ENCODE measurements at regions not wholly inside any gene's neighbourhood (a gene's known extent, or its start where the extent isn't known, plus 50 kb on each side); places are given as distances from the start of the nearest gene placed in this dataset.

DNA sequence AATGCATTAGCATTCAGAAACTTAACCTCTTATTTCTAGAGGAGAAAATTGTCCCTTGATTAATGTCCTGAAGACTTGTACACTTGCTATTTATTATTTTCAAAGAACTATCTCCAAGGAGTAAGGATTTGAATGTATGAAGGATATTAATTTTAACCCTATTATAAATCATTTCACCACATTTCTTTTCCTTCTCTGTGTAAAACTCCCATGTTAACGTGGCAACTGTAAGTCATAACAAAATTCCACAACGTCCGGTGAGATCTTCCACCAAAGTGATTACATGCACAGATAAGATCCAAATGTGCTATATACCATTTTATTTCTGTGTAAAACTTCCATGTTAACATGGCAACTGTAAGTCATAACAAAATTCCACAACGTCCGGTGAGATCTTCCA lies 229.1 kb upstream of the ARHGEF26 start:
- Histone ChIP-seq H3K4me3 (replicated peaks in 1 of 4; ENCODE audit: control extremely low read depth in 1 of 4, insufficient read depth in 1 of 4, low read depth in 3 of 4, low read length in 4 of 4) (no peak overlapping the region), H3K4me2 (ENCODE audit: extremely low read depth, insufficient read depth, low read length) (no peak overlapping the region), H3K27me3 (ENCODE audit: control insufficient read depth, insufficient read depth, low read length) (no peaks in the 10 kb centered on the region), H3K36me3 (ENCODE audit: control insufficient read depth, insufficient read depth, low read length) (no peaks in the 10 kb centered on the region), H4K20me1 (ENCODE audit: control insufficient read depth, extremely low read depth, insufficient read depth, low read length) (no peaks in the 10 kb centered on the region), H2AFZ (ENCODE audit: low read length) (no peak overlapping the region), H3K9ac (ENCODE audit: insufficient read depth, low read length) (no peak overlapping the region), H3K27ac (ENCODE audit: insufficient read depth, low read length) (no peak overlapping the region), H3K4me1 (ENCODE audit: control insufficient read depth, extremely low read depth, insufficient read depth, low read length) (no peaks in the 10 kb centered on the region), H3K9me3 (ENCODE audit: control insufficient read depth, insufficient read depth, low read depth, low read length) (no peaks in the 10 kb centered on the region), H3K79me2 (ENCODE audit: control insufficient read depth, insufficient read depth, low read length) (no peaks in the 10 kb centered on the region)
- TF ChIP-seq, protein P1, sequence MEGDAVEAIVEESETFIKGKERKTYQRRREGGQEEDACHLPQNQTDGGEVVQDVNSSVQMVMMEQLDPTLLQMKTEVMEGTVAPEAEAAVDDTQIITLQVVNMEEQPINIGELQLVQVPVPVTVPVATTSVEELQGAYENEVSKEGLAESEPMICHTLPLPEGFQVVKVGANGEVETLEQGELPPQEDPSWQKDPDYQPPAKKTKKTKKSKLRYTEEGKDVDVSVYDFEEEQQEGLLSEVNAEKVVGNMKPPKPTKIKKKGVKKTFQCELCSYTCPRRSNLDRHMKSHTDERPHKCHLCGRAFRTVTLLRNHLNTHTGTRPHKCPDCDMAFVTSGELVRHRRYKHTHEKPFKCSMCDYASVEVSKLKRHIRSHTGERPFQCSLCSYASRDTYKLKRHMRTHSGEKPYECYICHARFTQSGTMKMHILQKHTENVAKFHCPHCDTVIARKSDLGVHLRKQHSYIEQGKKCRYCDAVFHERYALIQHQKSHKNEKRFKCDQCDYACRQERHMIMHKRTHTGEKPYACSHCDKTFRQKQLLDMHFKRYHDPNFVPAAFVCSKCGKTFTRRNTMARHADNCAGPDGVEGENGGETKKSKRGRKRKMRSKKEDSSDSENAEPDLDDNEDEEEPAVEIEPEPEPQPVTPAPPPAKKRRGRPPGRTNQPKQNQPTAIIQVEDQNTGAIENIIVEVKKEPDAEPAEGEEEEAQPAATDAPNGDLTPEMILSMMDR (conservative IDR thresholded peaks at IDR 0.05 in 1 of 2, IDR thresholded peaks at IDR 0.05 in 1 of 2; ENCODE audit: low read depth in 1 of 2, low read length in 2 of 2), result no peak
- no peak for TF ChIP-seq EZH2 (IDR thresholded peaks at IDR 0.05; ENCODE audit: low read length, missing control alignments)
- DNase-seq (ENCODE audit: low read depth in 2 of 2), result peak in 1 of 2 donors; percentile 12

DNA sequence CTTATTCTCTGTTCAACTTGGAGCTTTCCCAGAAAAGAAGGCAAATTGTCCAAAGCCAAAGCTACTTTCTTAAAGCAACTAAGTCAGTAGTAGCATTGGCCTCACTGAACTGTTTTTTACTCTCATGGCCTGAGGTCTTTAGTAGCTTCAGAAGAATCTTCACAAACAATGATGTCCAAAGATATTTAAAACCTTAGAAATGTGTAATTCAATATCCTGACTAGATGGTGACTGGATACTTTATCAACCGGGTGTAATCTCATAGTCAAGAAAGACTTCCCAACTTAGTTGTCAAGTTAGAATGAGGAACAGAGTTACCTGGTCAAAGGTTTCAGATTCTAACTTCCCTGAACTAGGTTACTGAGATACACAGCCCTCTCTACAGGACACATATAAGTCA lies 226.3 kb upstream of the ARHGEF26 start:
- H3K4me1 ChIP-seq (ENCODE audit: control insufficient read depth, extremely low read depth, insufficient read depth, low read length), result no peaks in the 10 kb centered on the region
- H2AFZ ChIP-seq (ENCODE audit: low read length), result no peak overlapping the region

DNA sequence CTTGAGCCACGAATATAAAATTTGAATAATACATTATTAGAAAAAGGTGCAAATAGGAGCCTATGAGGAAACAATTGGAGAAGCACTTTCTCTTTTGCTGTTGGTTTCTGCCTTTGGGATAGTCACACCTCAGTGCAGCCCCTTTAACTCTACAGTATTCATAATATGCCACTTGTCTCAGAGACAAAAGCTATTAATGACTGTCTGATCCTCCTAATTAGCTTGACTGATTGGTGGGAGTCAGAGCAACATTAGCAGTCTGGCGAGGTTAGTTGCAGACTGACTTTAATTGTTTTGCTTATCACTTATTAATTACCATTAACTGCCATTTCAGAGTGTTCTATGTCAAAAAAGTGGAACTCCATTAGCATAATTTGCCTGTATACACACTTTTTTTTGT lies 225.0 kb upstream of the ARHGEF26 start:
- no peaks in the 10 kb centered on the region for H4K20me1 ChIP-seq (ENCODE audit: control insufficient read depth, extremely low read depth, insufficient read depth, low read length)
- H3K9ac ChIP-seq (ENCODE audit: insufficient read depth, low read length), result no peak overlapping the region
- TF ChIP-seq EZH2 (IDR thresholded peaks at IDR 0.05; ENCODE audit: low read length, missing control alignments), result no peak
- TF ChIP-seq, protein P1 (conservative IDR thresholded peaks at IDR 0.05 in 1 of 2, IDR thresholded peaks at IDR 0.05 in 1 of 2; ENCODE audit: low read depth in 1 of 2, low read length in 2 of 2), result no peak
- H3K4me3 ChIP-seq (replicated peaks in 1 of 4; ENCODE audit: control extremely low read depth in 1 of 4, insufficient read depth in 1 of 4, low read depth in 3 of 4, low read length in 4 of 4), result no peak overlapping the region
- no peaks in the 10 kb centered on the region for H3K79me2 ChIP-seq (ENCODE audit: control insufficient read depth, insufficient read depth, low read length)
- no peaks in the 10 kb centered on the region for H3K36me3 ChIP-seq (ENCODE audit: control insufficient read depth, insufficient read depth, low read length)
- no peaks in the 10 kb centered on the region for H3K9me3 ChIP-seq (ENCODE audit: control insufficient read depth, insufficient read depth, low read depth, low read length)
- no peak for DNase-seq (ENCODE audit: low read depth in 2 of 2)
- no peak overlapping the region for H3K27ac ChIP-seq (ENCODE audit: insufficient read depth, low read length)
- H3K4me1 ChIP-seq (ENCODE audit: control insufficient read depth, extremely low read depth, insufficient read depth, low read length), result no peaks in the 10 kb centered on the region
- H3K4me2 ChIP-seq (ENCODE audit: extremely low read depth, insufficient read depth, low read length), result no peak overlapping the region
- no peaks in the 10 kb centered on the region for H3K27me3 ChIP-seq (ENCODE audit: control insufficient read depth, insufficient read depth, low read length)
- no peak overlapping the region for H2AFZ ChIP-seq (ENCODE audit: low read length)

More for the DNA sequence above, 226.3 kb upstream of the ARHGEF26 start:
- Histone ChIP-seq H3K36me3 (ENCODE audit: control insufficient read depth, insufficient read depth, low read length) (no peaks in the 10 kb centered on the region), H3K4me3 (replicated peaks in 1 of 4; ENCODE audit: control extremely low read depth in 1 of 4, insufficient read depth in 1 of 4, low read depth in 3 of 4, low read length in 4 of 4) (no peak overlapping the region), H4K20me1 (ENCODE audit: control insufficient read depth, extremely low read depth, insufficient read depth, low read length) (no peaks in the 10 kb centered on the region), H3K9ac (ENCODE audit: insufficient read depth, low read length) (no peak overlapping the region), H3K27me3 (ENCODE audit: control insufficient read depth, insufficient read depth, low read length) (no peaks in the 10 kb centered on the region), H3K4me2 (ENCODE audit: extremely low read depth, insufficient read depth, low read length) (no peak overlapping the region), H3K27ac (ENCODE audit: insufficient read depth, low read length) (no peak overlapping the region), H3K79me2 (ENCODE audit: control insufficient read depth, insufficient read depth, low read length) (no peaks in the 10 kb centered on the region), H3K9me3 (ENCODE audit: control insufficient read depth, insufficient read depth, low read depth, low read length) (no peaks in the 10 kb centered on the region)
- no peak for DNase-seq (ENCODE audit: low read depth in 2 of 2)
- TF ChIP-seq, protein P1 (conservative IDR thresholded peaks at IDR 0.05 in 1 of 2, IDR thresholded peaks at IDR 0.05 in 1 of 2; ENCODE audit: low read depth in 1 of 2, low read length in 2 of 2), result no peak
- TF ChIP-seq EZH2 (IDR thresholded peaks at IDR 0.05; ENCODE audit: low read length, missing control alignments), result no peak

Measured in fibroblast of lung (primary cell).